ENCODE measurements at regions not wholly inside any gene's neighbourhood (a gene's known extent, or its start where the extent isn't known, plus 50 kb on each side); places are given as distances from the start of the nearest gene placed in this dataset.

DNA sequence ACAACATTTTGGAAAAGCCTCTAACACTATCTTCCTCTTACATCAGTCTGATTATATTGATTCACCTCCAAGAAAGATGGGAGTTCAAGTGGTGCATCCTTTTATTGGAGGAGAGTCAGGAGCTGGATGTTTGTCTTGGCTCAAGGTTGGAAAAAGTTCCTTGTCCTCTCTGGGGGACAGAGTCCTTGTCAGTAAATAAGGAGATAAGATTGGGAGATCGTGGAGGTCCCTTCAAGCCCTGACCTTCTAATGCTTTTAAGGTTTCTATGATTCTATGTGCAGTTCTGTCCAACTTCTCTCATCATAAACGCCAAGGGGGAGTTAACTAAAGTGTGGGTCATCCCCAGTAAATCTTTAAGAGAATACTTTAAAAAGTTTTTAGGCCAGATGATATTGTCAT is 60.9 kb upstream of the CCBE1 start:
- DNase-seq (ENCODE audit: low read depth): no peak

DNA sequence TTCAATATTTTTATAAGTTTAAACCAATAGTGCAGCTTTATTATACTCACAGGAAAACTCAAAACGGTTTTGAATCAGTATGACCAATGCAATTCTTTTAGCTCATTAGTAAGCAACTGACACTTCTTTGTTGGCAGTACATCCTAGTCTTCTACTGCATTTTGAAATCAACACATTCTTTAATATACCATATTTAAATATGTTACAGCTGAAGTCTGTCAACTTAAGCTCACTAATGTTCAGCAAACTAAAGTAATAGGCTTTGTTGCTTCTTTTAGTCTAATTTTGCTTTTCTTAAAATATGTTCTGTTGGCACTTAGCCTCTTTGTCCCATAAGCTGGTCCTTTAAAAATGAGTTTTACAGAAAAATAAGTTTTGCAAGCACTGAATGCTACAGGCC is 55.4 kb upstream of the CCBE1 start:
- DNase-seq (ENCODE audit: low read depth): no peak

DNA sequence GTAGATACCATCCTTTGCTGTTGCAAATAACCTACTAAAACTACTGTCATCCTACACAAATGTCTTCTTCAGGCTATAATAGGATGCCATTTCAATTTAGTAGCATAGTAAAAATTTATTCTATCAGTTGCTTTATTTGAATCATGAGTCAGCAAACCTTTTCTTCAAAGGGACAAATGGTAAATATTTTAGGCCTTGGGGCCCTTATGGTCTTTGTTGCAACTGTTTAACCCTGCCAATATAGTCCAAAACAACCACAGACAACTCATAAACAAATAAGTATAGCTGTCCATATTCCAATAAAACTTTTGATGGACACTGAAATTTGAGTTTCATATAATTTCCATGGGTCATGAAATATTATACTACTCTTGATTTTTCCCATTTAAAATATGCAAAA is 54.0 kb upstream of the CCBE1 start:
- DNase-seq (ENCODE audit: low read depth): no peak

DNA sequence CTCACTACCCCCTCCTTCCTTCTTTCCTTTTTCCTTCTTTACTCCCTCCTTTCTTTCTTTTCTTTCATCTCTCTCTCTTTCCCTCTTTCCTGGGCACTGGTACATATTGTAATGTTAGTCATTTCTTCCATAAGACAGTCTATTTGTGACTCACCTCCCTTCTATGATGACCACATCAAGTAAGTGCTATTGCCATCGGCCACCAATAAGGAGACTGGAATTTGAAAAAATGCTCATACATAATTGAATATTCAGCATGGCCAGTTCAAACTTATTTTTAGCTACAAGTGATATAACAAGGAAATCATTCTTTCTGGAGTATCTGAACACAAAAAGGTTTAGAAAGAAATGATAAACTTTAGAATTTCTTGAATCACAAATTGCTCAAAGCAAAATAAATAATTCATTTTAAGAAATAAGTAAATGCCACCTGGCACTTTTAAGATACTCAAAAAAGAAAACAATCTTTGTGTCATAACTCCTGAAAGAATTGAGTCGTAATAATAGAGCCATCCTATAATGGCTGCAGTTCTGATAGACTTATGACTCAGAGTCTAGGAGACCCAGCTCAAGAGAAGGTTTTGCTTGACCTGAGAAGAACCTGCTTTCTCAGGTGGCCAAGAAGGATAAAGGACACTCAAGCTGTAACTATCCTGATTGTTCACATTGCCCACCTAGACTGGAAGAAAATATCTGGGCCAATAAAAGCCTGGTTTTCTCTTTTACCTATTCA is 51.6 kb upstream of the CCBE1 start:
- DNase-seq (ENCODE audit: low read depth): peak; percentile 86
